ENCODE measurements at regions not wholly inside any gene's neighbourhood (a gene's known extent, or its start where the extent isn't known, plus 50 kb on each side); places are given as distances from the start of the nearest gene placed in this dataset.
"Not testable (repeated sequence)": the region's sequence is repeated elsewhere in the genome, so short reads cannot be mapped to it uniquely, and the experiment has no call there.

- DNase-seq, result no peak
These were observed 218.1 kb upstream of the NREP start for GRCh38 chr5:111975133-111975532.

- DNase-seq, result no peak
These were observed 217.0 kb upstream of the NREP start for GRCh38 chr5:111973961-111974360.

GRCh38 chr5:111972548-111972947 is 215.6 kb upstream of the NREP start:
- DNase-seq, result no peak

GRCh38 chr5:111972080-111972479 is 215.1 kb upstream of the NREP start:
- no peak for DNase-seq

GRCh38 chr5:111968459-111968858 is 211.5 kb upstream of the NREP start:
- peak; percentile 20 to 68 (median 56) for DNase-seq

GRCh38 chr5:111967463-111967862 is 210.5 kb upstream of the NREP start:
- DNase-seq, result no peak

- peak in 1 of 4 experiments; percentile 11 for DNase-seq
These were observed 209.3 kb upstream of the NREP start for GRCh38 chr5:111966290-111966689.

- no peak for DNase-seq
These were observed 206.6 kb upstream of the NREP start for GRCh38 chr5:111963555-111963954.

- no peak for DNase-seq
These were observed 205.9 kb upstream of the NREP start for GRCh38 chr5:111962906-111963305.

- peak in 3 of 4 experiments; percentile 10 to 28 (median 22) for DNase-seq
These were observed 204.9 kb upstream of the NREP start for GRCh38 chr5:111961862-111962261.

GRCh38 chr5:111960476-111961215 is 203.7 kb upstream of the NREP start:
- DNase-seq, result peak in 2 of 4 experiments; percentile 15 to 49

GRCh38 chr5:111958851-111959250 is 201.9 kb upstream of the NREP start:
- DNase-seq, result no peak

GRCh38 chr5:111956765-111957164 is 199.8 kb upstream of the NREP start:
- not testable (repeated sequence) for DNase-seq

GRCh38 chr5:111954516-111955395 is 197.8 kb upstream of the NREP start:
- DNase-seq, result peak in 2 of 4 experiments; percentile 5 to 16

GRCh38 chr5:111953351-111954127 is 196.5 kb upstream of the NREP start:
- DNase-seq, result no peak

- no peak for DNase-seq
These were observed 195.6 kb upstream of the NREP start for GRCh38 chr5:111952555-111952954.

GRCh38 chr5:111950660-111951059 is 193.7 kb upstream of the NREP start:
- DNase-seq, result no peak

- no peak for DNase-seq
These were observed 191.3 kb upstream of the NREP start for GRCh38 chr5:111948092-111948841.

GRCh38 chr5:111946556-111946955 is 189.6 kb upstream of the NREP start:
- DNase-seq, result no peak

GRCh38 chr5:111945535-111945934 is 188.5 kb upstream of the NREP start:
- DNase-seq, result no peak

GRCh38 chr5:111942661-111943401 is 185.8 kb upstream of the NREP start:
- no peak for DNase-seq
